Uterus (tissue), 2 donors: ENCODE measurements at regions not wholly inside any gene's neighbourhood (a gene's known extent, or its start where the extent isn't known, plus 50 kb on each side); places are given as distances from the start of the nearest gene placed in this dataset.

Source experiments
- CTCF ChIP-seq, 4 experiments: fragments of 200-600 bp in 2 of 4; fragments of 450-650 bp in 2 of 4; sonication (generic) in 2 of 4; IDR thresholded peaks; one replicate each; pipeline ENCODE4 v1.5.1; 2016 to 2019; ENCODE audit warnings: antibody characterized with exemption in 4 of 4, mild to moderate bottlenecking in 2 of 4, moderate library complexity in 1 of 4
- POLR2A ChIP-seq, 2 donors: fragments of 450-650 bp; IDR thresholded peaks; one replicate each; pipeline ENCODE4 v1.6.1; 2016; ENCODE audit warnings: antibody characterized with exemption in 2 of 2, mild to moderate bottlenecking in 1 of 2, moderate library complexity in 1 of 2

- TF ChIP-seq CTCF (IDR thresholded peaks at IDR 0.05) (no peak), POLR2A (IDR thresholded peaks at IDR 0.05) (no peak)
These were observed 116.8 kb upstream of the TBX20 start for GRCh38 chr7:35370687-35371086.
